Gastrocnemius medialis (tissue), 4 donors: ENCODE measurements at regions not wholly inside any gene's neighbourhood (a gene's known extent, or its start where the extent isn't known, plus 50 kb on each side); places are given as distances from the start of the nearest gene placed in this dataset.

Source experiments
- ATAC-seq, 2 donors: fragments of 150-250 bp; one replicate each; pipeline ENCODE4 v1.9.1; 2016
- DNase-seq, 2 donors: peaks; one replicate each; pipeline ENCODE4 v3.0.0-alpha.2; 2019
- H3K27ac ChIP-seq, 4 donors: fragments of 200-600 bp; sonication (generic); 1 replicate in 1 of 4; 2 replicates in 3 of 4; pipeline ENCODE4 v1.5.1; 2016 to 2018; ENCODE audit warnings: mild to moderate bottlenecking in 2 of 4, moderate library complexity in 1 of 4
- H3K27me3 ChIP-seq, 3 donors: fragments of 200-600 bp; sonication (generic) in 2 of 3; 1 replicate in 1 of 3; 2 replicates in 2 of 3; pipeline versions ENCODE4 v1.5.1 to v1.6.0; 2016 to 2019; ENCODE audit warnings: mild to moderate bottlenecking in 1 of 3, moderate library complexity in 1 of 3
- H3K36me3 ChIP-seq, 2 donors: fragments of 200-600 bp; sonication (generic) in 1 of 2; one replicate each; pipeline ENCODE4 v1.5.1; 2017 to 2018
- H3K4me1 ChIP-seq, 2 donors: fragments of 200-600 bp; sonication (generic) in 1 of 2; one replicate each; pipeline ENCODE4 v1.5.1; 2016 to 2017; ENCODE audit warnings: mild to moderate bottlenecking in 2 of 2
- H3K4me3 ChIP-seq, 4 donors: fragments of 200-600 bp; sonication (generic) in 3 of 4; 1 replicate in 1 of 4; 2 replicates in 3 of 4; pipeline ENCODE4 v1.5.1; 2016 to 2019; ENCODE audit warnings: mild to moderate bottlenecking in 2 of 4
- H3K9me3 ChIP-seq, 3 donors: fragments of 200-600 bp; sonication (generic) in 2 of 3; 1 replicate in 1 of 3; 2 replicates in 2 of 3; pipeline ENCODE4 v1.5.1; 2016 to 2019
- POLR2A ChIP-seq, 2 donors: fragments of 450-650 bp; IDR thresholded peaks; one replicate each; pipeline ENCODE4 v1.6.1; 2017; ENCODE audit warnings: antibody characterized with exemption in 2 of 2, mild to moderate bottlenecking in 2 of 2, moderate library complexity in 2 of 2
- in situ Hi-C, 4 donors: fragments of 200-750 bp; cut with MboI; loops; one replicate each; pipeline versions ENCODE4 v1.15.0 to v1.8.0; 2017; ENCODE audit warnings: low sequenced_read_pairs in 4 of 4
- intact Hi-C: fragments of 100-400 bp; cut with DNase I; formaldehyde crosslinking; loops from one replicate; pipeline ENCODE4 v1.15.1; 2023; ENCODE audit warnings: low total_unique reads
- TF ChIP-seq, protein P1 (sequence below), 5 experiments: fragments of 450-650 bp in 3 of 5; fragments of 200-600 bp in 2 of 5; sonication (generic) in 2 of 5; IDR thresholded peaks in 4 of 5; conservative IDR thresholded peaks in 1 of 5; 1 replicate in 4 of 5; 2 replicates in 1 of 5; pipeline ENCODE4 v1.5.1; 2016 to 2019; ENCODE audit warnings: antibody characterized with exemption in 5 of 5, mild to moderate bottlenecking in 3 of 5, moderate library complexity in 3 of 5

DNA sequence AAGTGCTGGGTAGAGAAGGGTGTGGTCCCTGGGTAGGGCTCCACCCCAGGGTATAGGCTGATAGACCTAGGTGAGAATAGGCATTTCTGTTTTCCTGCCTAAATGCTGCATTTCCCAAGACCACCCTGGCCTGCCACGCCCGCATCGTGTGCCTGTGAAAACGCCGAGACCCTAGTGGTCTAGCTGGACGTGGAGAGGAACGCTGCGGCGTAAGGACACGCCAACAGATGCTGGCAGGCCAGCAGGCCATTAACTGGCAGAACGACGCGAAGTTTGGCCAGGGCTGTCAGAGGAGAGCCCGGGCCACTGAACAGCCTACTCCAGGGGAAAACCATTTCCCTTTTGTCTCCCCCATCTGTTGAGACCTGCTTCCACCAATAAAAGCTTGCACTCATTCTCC lies 373.2 kb upstream of the FIGN start:
- H3K27me3 ChIP-seq, result no peaks in the 10 kb centered on the region
- no peak overlapping the region for H3K4me3 ChIP-seq
- H3K9me3 ChIP-seq, result no peaks in the 10 kb centered on the region
- ATAC-seq (no peak), DNase-seq (no peak)
- TF ChIP-seq, protein P1, sequence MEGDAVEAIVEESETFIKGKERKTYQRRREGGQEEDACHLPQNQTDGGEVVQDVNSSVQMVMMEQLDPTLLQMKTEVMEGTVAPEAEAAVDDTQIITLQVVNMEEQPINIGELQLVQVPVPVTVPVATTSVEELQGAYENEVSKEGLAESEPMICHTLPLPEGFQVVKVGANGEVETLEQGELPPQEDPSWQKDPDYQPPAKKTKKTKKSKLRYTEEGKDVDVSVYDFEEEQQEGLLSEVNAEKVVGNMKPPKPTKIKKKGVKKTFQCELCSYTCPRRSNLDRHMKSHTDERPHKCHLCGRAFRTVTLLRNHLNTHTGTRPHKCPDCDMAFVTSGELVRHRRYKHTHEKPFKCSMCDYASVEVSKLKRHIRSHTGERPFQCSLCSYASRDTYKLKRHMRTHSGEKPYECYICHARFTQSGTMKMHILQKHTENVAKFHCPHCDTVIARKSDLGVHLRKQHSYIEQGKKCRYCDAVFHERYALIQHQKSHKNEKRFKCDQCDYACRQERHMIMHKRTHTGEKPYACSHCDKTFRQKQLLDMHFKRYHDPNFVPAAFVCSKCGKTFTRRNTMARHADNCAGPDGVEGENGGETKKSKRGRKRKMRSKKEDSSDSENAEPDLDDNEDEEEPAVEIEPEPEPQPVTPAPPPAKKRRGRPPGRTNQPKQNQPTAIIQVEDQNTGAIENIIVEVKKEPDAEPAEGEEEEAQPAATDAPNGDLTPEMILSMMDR (IDR thresholded peaks at IDR 0.05 in 4 of 5, conservative IDR thresholded peaks at IDR 0.05 in 1 of 5), result no peak
- TF ChIP-seq POLR2A (IDR thresholded peaks at IDR 0.05), result no peak
- intact Hi-C loops (no loop called here), in situ Hi-C loops (no loop called here)
- H3K4me1 ChIP-seq, result no peaks in the 10 kb centered on the region
- no peaks in the 10 kb centered on the region for H3K36me3 ChIP-seq
- no peak overlapping the region for H3K27ac ChIP-seq

DNA sequence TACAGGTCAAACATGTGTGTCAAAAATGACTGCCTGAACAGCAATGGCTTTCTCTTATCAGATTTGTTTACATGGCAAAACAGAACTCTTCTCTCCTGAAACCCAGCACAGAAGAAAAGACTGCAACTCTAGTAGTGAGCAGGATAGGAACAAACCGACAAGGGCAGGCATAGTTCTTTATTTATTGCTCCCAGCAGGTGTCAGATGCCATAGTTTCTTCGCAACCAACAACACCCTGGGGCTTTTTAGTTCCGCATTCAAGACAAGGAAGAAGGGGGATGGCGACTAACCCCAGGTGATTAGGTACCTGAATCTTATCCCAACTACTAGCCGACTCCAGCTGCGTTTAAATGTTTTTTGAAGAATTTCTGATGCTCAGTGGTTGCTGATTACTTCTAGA lies 367.5 kb upstream of the FIGN start:
- no peaks in the 10 kb centered on the region for H3K27me3 ChIP-seq
- in situ Hi-C loops (no loop called here), intact Hi-C loops (no loop called here)
- ATAC-seq, result no peak
- no peaks in the 10 kb centered on the region for H3K4me1 ChIP-seq
- no peak overlapping the region for H3K4me3 ChIP-seq
- H3K27ac ChIP-seq, result no peak overlapping the region
- no peaks in the 10 kb centered on the region for H3K36me3 ChIP-seq
- H3K9me3 ChIP-seq, result no peaks in the 10 kb centered on the region
- DNase-seq, result no peak
- TF ChIP-seq, protein P1 (IDR thresholded peaks at IDR 0.05 in 4 of 5, conservative IDR thresholded peaks at IDR 0.05 in 1 of 5), result no peak
- no peak for TF ChIP-seq POLR2A (IDR thresholded peaks at IDR 0.05)

DNA sequence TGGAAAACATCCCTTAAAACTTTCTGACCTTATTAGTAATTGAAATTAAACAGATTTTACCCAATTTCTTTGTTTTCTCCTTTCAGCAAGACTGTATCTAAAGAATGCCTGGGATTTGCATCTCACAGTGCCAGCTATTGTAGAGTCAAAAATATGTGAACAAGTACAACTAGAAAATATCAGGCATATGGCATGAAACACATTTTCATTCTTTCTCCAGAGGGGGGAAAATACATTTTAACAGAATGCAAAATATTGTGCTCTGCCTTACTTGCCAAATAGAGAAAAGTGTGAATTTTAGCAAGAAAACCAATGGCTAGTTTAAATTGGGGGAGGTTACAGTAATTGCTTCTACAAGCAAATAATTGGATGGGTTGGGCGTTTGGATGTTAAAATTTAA lies 366.6 kb upstream of the FIGN start:
- Histone ChIP-seq H3K9me3 (no peaks in the 10 kb centered on the region), H3K27ac (no peak overlapping the region), H3K27me3 (no peaks in the 10 kb centered on the region), H3K36me3 (no peaks in the 10 kb centered on the region), H3K4me1 (no peaks in the 10 kb centered on the region), H3K4me3 (no peak overlapping the region)
- ATAC-seq, result no peak
- no peak for DNase-seq
- no peak for TF ChIP-seq POLR2A (IDR thresholded peaks at IDR 0.05)
- TF ChIP-seq, protein P1 (IDR thresholded peaks at IDR 0.05 in 4 of 5, conservative IDR thresholded peaks at IDR 0.05 in 1 of 5), result no peak
- in situ Hi-C loops (no loop called here), intact Hi-C loops (no loop called here)

DNA sequence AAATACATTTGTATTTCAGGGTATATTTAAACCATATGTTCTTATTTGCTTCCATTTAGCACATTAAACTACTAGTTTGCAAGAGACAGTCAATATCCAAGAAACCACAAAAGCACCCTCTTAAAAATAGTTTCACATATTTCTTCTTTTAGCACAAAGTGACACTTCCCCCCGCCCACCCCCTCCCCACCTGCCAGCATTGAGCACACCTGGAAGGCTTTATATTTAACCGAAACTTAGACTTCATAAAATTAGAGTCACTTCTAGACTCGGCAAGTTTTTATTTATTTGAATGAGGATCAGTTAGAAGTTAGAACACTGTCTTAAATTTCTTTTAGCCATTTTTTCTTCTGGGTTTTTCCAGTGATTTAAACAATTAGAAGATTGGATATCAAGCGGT lies 355.9 kb upstream of the FIGN start:
- in situ Hi-C loops, result no loop called here
- TF ChIP-seq, protein P1 (IDR thresholded peaks at IDR 0.05 in 4 of 5, conservative IDR thresholded peaks at IDR 0.05 in 1 of 5), result no peak
- no peak for TF ChIP-seq POLR2A (IDR thresholded peaks at IDR 0.05)
- Histone ChIP-seq H3K4me1 (no peaks in the 10 kb centered on the region), H3K36me3 (no peaks in the 10 kb centered on the region), H3K9me3 (no peaks in the 10 kb centered on the region), H3K27ac (no peak overlapping the region), H3K4me3 (no peak overlapping the region), H3K27me3 (no peaks in the 10 kb centered on the region)
- DNase-seq (no peak), ATAC-seq (no peak)
- intact Hi-C loops, result no loop called here

DNA sequence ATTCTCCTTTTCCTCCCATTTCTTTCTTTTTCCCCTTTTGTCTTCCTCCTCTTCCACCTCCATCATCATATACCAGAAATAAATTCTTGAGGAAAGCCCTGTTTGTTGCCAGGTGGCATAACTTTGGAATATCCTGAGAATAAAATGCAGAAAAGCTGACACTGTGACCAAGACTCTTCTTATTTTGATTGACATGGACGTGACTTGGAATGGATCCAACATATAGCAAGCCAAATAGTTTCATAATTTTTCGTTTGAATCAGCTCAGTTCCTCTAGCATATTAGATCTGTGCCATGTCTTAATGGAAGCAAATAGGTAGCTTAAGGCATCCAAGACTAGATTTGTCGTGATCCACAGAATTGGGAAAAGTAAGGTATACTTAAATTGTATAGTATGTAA lies 354.7 kb upstream of the FIGN start:
- Histone ChIP-seq H3K27me3 (no peaks in the 10 kb centered on the region), H3K36me3 (no peaks in the 10 kb centered on the region), H3K9me3 (no peaks in the 10 kb centered on the region), H3K4me3 (no peak overlapping the region), H3K4me1 (no peaks in the 10 kb centered on the region), H3K27ac (no peak overlapping the region)
- intact Hi-C loops (no loop called here), in situ Hi-C loops (no loop called here)
- DNase-seq (no peak), ATAC-seq (no peak)
- TF ChIP-seq POLR2A (IDR thresholded peaks at IDR 0.05), result no peak
- TF ChIP-seq, protein P1 (IDR thresholded peaks at IDR 0.05 in 4 of 5, conservative IDR thresholded peaks at IDR 0.05 in 1 of 5), result no peak
